H7 (cell line): ENCODE measurements at regions not wholly inside any gene's neighbourhood (a gene's known extent, or its start where the extent isn't known, plus 50 kb on each side); places are given as distances from the start of the nearest gene placed in this dataset.

ENCODE experiments used
- DNase-seq: peaks from one replicate; pipeline ENCODE4 v3.0.0; 2012
- H3K27me3 ChIP-seq: 2 replicates; pipeline ENCODE4 v1.6.0; 2011; ENCODE audit warnings: mild to moderate bottlenecking, low read length; ENCODE audit not compliant: control insufficient read depth, insufficient read depth
- H3K36me3 ChIP-seq: replicated peaks from 2 replicates; pipeline ENCODE4 v1.5.1; 2011; ENCODE audit warnings: low read length; ENCODE audit not compliant: control insufficient read depth, insufficient read depth
- H3K4me3 ChIP-seq: 2 replicates; pipeline ENCODE4 v1.5.1; 2011; ENCODE audit warnings: low read depth, mild to moderate bottlenecking, control low read depth, low read length, moderate library complexity; ENCODE audit not compliant: insufficient read depth

GRCh38 chr9:118963674-118964073 lies 405.6 kb downstream of the BRINP1 start:
- no peak for DNase-seq
- no peaks in the 10 kb centered on the region for H3K36me3 ChIP-seq
- H3K27me3 ChIP-seq: no peaks in the 10 kb centered on the region
- no peak overlapping the region for H3K4me3 ChIP-seq

- Histone ChIP-seq H3K36me3 (no peaks in the 10 kb centered on the region), H3K4me3 (no peak overlapping the region), H3K27me3 (no peaks in the 10 kb centered on the region)
- DNase-seq: no peak
These were observed 401.3 kb downstream of the BRINP1 start for GRCh38 chr9:118967901-118968300.

- DNase-seq: no peak
- H3K4me3 ChIP-seq: no peak overlapping the region
- H3K27me3 ChIP-seq: no peaks in the 10 kb centered on the region
- no peaks in the 10 kb centered on the region for H3K36me3 ChIP-seq
These were observed 393.5 kb downstream of the BRINP1 start for GRCh38 chr9:118975736-118976135.

GRCh38 chr9:118976160-118976559 lies 393.1 kb downstream of the BRINP1 start:
- Histone ChIP-seq H3K4me3 (no peak overlapping the region), H3K27me3 (no peaks in the 10 kb centered on the region), H3K36me3 (no peaks in the 10 kb centered on the region)
- DNase-seq: no peak

- no peak overlapping the region for H3K4me3 ChIP-seq
- no peaks in the 10 kb centered on the region for H3K27me3 ChIP-seq
- no peaks in the 10 kb centered on the region for H3K36me3 ChIP-seq
- no peak for DNase-seq
These were observed 384.6 kb downstream of the BRINP1 start for GRCh38 chr9:118984607-118985006.

- Histone ChIP-seq H3K27me3 (no peaks in the 10 kb centered on the region), H3K36me3 (no peaks in the 10 kb centered on the region), H3K4me3 (no peak overlapping the region)
- DNase-seq: no peak
These were observed 383.4 kb downstream of the BRINP1 start for GRCh38 chr9:118985851-118986250.

GRCh38 chr9:118987167-118987566 lies 382.1 kb downstream of the BRINP1 start:
- no peaks in the 10 kb centered on the region for H3K36me3 ChIP-seq
- no peak overlapping the region for H3K4me3 ChIP-seq
- no peak for DNase-seq
- H3K27me3 ChIP-seq: no peaks in the 10 kb centered on the region

- no peak for DNase-seq
- no peak overlapping the region for H3K4me3 ChIP-seq
- H3K27me3 ChIP-seq: no peaks in the 10 kb centered on the region
- no peaks in the 10 kb centered on the region for H3K36me3 ChIP-seq
These were observed 378.3 kb downstream of the BRINP1 start for GRCh38 chr9:118990949-118991348.

- no peaks in the 10 kb centered on the region for H3K27me3 ChIP-seq
- H3K4me3 ChIP-seq: no peak overlapping the region
- H3K36me3 ChIP-seq: no peaks in the 10 kb centered on the region
- DNase-seq: no peak
These were observed 377.6 kb downstream of the BRINP1 start for GRCh38 chr9:118991366-118992285.

- H3K4me3 ChIP-seq: no peak overlapping the region
- DNase-seq: no peak
- H3K27me3 ChIP-seq: no peaks in the 10 kb centered on the region
- no peaks in the 10 kb centered on the region for H3K36me3 ChIP-seq
These were observed 376.1 kb downstream of the BRINP1 start for GRCh38 chr9:118992813-118993794.

GRCh38 chr9:118993965-118994364 lies 375.3 kb downstream of the BRINP1 start:
- Histone ChIP-seq H3K36me3 (no peaks in the 10 kb centered on the region), H3K27me3 (no peaks in the 10 kb centered on the region), H3K4me3 (no peak overlapping the region)
- DNase-seq: no peak

- no peaks in the 10 kb centered on the region for H3K27me3 ChIP-seq
- DNase-seq: no peak
- no peaks in the 10 kb centered on the region for H3K36me3 ChIP-seq
- H3K4me3 ChIP-seq: no peak overlapping the region
These were observed 366.7 kb downstream of the BRINP1 start for GRCh38 chr9:119002491-119002890.

- H3K27me3 ChIP-seq: no peaks in the 10 kb centered on the region
- no peak for DNase-seq
- no peaks in the 10 kb centered on the region for H3K36me3 ChIP-seq
- no peak overlapping the region for H3K4me3 ChIP-seq
These were observed 366.0 kb downstream of the BRINP1 start for GRCh38 chr9:119003201-119003611.

GRCh38 chr9:119003882-119004617 lies 365.2 kb downstream of the BRINP1 start:
- no peaks in the 10 kb centered on the region for H3K27me3 ChIP-seq
- H3K4me3 ChIP-seq: no peak overlapping the region
- H3K36me3 ChIP-seq: no peaks in the 10 kb centered on the region
- DNase-seq: no peak
